K562 (cell line): ENCODE measurements at regions not wholly inside any gene's neighbourhood (a gene's known extent, or its start where the extent isn't known, plus 50 kb on each side); places are given as distances from the start of the nearest gene placed in this dataset.

Experiments
- GATAD2B ChIP-seq: fragments of 450-650 bp; IDR thresholded peaks from 2 replicates; pipeline ENCODE4 v1.6.1; 2017; ENCODE audit warnings: mild to moderate bottlenecking, borderline replicate concordance
- KDM1A ChIP-seq, 2 experiments: fragments of 450-650 bp; IDR thresholded peaks; 2 replicates each; pipeline ENCODE4 v1.6.1; 2016; ENCODE audit warnings: mild to moderate bottlenecking in 2 of 2
- SAFB2 ChIP-seq: fragments of 200-400 bp; formaldehyde crosslinking; IDR thresholded peaks from 2 replicates; pipeline ENCODE4 v1.6.1; 2018; ENCODE audit warnings: borderline replicate concordance, low read length, low read depth, moderate library complexity; ENCODE audit not compliant: severe bottlenecking
- ZC3H11A ChIP-seq: IDR thresholded peaks from 2 replicates; pipeline ENCODE4 v1.6.1; 2012; ENCODE audit warnings: low read depth, low read length, improper control_type of control experiment
- ZEB2 ChIP-seq: fragments of 450-650 bp; IDR thresholded peaks from 2 replicates; pipeline ENCODE4 v1.6.1; 2016
- TF ChIP-seq, protein P1 (sequence below): fragments of 450-650 bp; IDR thresholded peaks from 2 replicates; pipeline ENCODE4 v1.6.1; 2014; ENCODE audit warnings: low read depth, mild to moderate bottlenecking, moderate library complexity, borderline replicate concordance
- TF ChIP-seq, protein P2 (sequence below): sonication (generic); formaldehyde crosslinking; IDR thresholded peaks from 2 replicates; pipeline ENCODE4 v1.8.0; 2022; ENCODE audit warnings: mild to moderate bottlenecking, missing genetic modification reagents, borderline replicate concordance
- TF ChIP-seq, protein P3 (sequence below): fragments of 450-650 bp; formaldehyde crosslinking; IDR thresholded peaks from 2 replicates; pipeline ENCODE4 v1.4.0; 2022; ENCODE audit warnings: missing genetic modification characterization

DNA sequence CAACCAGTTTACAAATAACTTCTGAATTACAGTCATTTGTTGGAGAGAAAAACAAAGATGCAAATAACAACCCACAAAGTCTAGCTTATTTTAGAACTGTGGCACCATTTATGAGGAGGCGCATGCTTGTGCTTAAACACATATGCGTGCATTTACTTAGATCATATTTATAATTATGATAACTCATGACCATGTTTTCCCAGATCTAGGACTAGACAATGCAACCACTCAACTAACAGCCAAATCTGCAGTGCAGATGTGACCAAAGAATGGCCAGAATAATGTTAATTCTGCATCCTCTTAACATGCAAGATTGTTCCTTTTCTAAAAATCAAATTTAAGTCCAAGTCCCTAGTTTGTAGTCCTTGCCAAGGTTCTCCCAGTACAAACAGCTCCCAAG, 167.3 kb upstream of the FST start (continued):
- TF ChIP-seq, protein P1, sequence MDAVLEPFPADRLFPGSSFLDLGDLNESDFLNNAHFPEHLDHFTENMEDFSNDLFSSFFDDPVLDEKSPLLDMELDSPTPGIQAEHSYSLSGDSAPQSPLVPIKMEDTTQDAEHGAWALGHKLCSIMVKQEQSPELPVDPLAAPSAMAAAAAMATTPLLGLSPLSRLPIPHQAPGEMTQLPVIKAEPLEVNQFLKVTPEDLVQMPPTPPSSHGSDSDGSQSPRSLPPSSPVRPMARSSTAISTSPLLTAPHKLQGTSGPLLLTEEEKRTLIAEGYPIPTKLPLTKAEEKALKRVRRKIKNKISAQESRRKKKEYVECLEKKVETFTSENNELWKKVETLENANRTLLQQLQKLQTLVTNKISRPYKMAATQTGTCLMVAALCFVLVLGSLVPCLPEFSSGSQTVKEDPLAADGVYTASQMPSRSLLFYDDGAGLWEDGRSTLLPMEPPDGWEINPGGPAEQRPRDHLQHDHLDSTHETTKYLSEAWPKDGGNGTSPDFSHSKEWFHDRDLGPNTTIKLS: no peak
- no peak for TF ChIP-seq ZC3H11A
- TF ChIP-seq SAFB2: no peak
- TF ChIP-seq GATAD2B: no peak
- no peak for TF ChIP-seq KDM1A (IDR thresholded peaks at IDR 0.05)
- TF ChIP-seq, protein P2, sequence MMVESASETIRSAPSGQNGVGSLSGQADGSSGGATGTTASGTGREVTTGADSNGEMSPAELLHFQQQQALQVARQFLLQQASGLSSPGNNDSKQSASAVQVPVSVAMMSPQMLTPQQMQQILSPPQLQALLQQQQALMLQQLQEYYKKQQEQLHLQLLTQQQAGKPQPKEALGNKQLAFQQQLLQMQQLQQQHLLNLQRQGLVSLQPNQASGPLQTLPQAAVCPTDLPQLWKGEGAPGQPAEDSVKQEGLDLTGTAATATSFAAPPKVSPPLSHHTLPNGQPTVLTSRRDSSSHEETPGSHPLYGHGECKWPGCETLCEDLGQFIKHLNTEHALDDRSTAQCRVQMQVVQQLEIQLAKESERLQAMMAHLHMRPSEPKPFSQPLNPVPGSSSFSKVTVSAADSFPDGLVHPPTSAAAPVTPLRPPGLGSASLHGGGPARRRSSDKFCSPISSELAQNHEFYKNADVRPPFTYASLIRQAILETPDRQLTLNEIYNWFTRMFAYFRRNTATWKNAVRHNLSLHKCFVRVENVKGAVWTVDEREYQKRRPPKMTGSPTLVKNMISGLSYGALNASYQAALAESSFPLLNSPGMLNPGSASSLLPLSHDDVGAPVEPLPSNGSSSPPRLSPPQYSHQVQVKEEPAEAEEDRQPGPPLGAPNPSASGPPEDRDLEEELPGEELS (CRISPR knock-in tag): no peak
- no peak for TF ChIP-seq ZEB2
- TF ChIP-seq, protein P3, sequence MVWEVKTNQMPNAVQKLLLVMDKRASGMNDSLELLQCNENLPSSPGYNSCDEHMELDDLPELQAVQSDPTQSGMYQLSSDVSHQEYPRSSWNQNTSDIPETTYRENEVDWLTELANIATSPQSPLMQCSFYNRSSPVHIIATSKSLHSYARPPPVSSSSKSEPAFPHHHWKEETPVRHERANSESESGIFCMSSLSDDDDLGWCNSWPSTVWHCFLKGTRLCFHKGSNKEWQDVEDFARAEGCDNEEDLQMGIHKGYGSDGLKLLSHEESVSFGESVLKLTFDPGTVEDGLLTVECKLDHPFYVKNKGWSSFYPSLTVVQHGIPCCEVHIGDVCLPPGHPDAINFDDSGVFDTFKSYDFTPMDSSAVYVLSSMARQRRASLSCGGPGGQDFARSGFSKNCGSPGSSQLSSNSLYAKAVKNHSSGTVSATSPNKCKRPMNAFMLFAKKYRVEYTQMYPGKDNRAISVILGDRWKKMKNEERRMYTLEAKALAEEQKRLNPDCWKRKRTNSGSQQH (CRISPR knock-in tag): no peak
